ENCODE measurements at regions not wholly inside any gene's neighbourhood (a gene's known extent, or its start where the extent isn't known, plus 50 kb on each side); places are given as distances from the start of the nearest gene placed in this dataset.

DNA sequence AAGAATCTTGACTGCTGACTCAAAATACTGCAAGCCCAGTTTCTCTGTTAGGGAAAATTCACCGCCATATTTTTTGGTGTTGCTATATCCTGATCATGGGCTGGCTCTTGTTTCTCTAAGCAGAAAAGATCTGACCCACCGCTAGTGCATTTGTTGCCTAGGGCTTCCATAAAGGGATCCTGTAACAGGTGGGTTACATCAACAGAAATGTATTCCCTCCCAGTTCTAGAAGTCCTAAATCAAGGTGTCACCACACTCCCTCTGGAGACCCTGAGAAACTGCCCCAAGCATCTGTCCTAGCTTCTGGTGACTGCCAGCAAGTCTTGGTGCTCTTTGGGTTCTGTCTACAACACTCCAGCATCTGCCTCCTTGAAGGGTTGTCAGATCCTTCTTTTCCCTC is 99.7 kb downstream of the MAF start:
- H3K27me3 ChIP-seq (ENCODE audit: control insufficient read depth, insufficient read depth, low read length), result no peaks in the 10 kb centered on the region
- no peak overlapping the region for H3K4me3 ChIP-seq (ENCODE audit: low read depth in 2 of 2, low read length in 2 of 2)
- ATAC-seq (no peak), DNase-seq (ENCODE audit: low read depth, low spot score) (no peak)
- H3K36me3 ChIP-seq (ENCODE audit: control insufficient read depth, insufficient read depth, low read length), result no peaks in the 10 kb centered on the region
- no peaks in the 10 kb centered on the region for H3K9me3 ChIP-seq (ENCODE audit: control insufficient read depth, insufficient read depth, low read depth, low read length)
- no TSS peak for BruUV-seq (replicated peaks)
- TF ChIP-seq, protein P1, sequence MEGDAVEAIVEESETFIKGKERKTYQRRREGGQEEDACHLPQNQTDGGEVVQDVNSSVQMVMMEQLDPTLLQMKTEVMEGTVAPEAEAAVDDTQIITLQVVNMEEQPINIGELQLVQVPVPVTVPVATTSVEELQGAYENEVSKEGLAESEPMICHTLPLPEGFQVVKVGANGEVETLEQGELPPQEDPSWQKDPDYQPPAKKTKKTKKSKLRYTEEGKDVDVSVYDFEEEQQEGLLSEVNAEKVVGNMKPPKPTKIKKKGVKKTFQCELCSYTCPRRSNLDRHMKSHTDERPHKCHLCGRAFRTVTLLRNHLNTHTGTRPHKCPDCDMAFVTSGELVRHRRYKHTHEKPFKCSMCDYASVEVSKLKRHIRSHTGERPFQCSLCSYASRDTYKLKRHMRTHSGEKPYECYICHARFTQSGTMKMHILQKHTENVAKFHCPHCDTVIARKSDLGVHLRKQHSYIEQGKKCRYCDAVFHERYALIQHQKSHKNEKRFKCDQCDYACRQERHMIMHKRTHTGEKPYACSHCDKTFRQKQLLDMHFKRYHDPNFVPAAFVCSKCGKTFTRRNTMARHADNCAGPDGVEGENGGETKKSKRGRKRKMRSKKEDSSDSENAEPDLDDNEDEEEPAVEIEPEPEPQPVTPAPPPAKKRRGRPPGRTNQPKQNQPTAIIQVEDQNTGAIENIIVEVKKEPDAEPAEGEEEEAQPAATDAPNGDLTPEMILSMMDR (IDR thresholded peaks at IDR 0.05), result no peak
- TF ChIP-seq TCF7L2 (IDR thresholded peaks at IDR 0.05; ENCODE audit: low read depth, low read length), result no peak
- ChIA-PET POLR2A (no interaction called here), CTCF (no interaction called here)
- in situ Hi-C loops (cut with HindIII; ENCODE audit: low pct_unique_long_range_greater_than_20kb, low sequenced_read_pairs) (no loop called here), intact Hi-C loops (cut with micrococcal nuclease; ENCODE audit: unreplicated experiment) (no loop called here)
- H3K27ac ChIP-seq (ENCODE audit: low read length), result no peak overlapping the region
- no peaks in the 10 kb centered on the region for H3K4me1 ChIP-seq (ENCODE audit: control insufficient read depth, insufficient read depth, low read length)

DNA sequence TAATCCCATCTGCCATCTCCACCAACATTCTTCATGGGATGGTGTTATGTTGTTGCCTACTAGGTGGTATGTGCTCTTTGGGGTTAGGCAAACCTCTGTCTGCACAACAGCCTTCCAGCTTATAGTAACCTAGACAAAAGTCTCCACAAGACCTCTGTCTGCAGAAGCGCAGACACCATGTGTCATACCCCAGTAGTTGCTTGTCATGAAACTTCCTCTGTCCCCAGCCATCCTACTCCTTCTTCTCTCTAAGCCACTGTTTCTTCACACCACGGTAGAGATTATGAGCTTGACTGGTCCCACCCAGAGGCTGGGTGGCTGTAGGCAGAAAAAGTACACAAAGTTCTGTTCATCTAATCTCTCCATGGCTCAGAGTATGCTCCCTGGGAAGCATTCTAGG is 100.3 kb downstream of the MAF start:
- in situ Hi-C loops (cut with HindIII; ENCODE audit: low pct_unique_long_range_greater_than_20kb, low sequenced_read_pairs) (no loop called here), intact Hi-C loops (cut with micrococcal nuclease; ENCODE audit: unreplicated experiment) (no loop called here)
- Histone ChIP-seq H3K27me3 (ENCODE audit: control insufficient read depth, insufficient read depth, low read length) (no peaks in the 10 kb centered on the region), H3K27ac (ENCODE audit: low read length) (no peak overlapping the region), H3K4me3 (ENCODE audit: low read depth in 2 of 2, low read length in 2 of 2) (no peak overlapping the region), H3K9me3 (ENCODE audit: control insufficient read depth, insufficient read depth, low read depth, low read length) (no peaks in the 10 kb centered on the region), H3K4me1 (ENCODE audit: control insufficient read depth, insufficient read depth, low read length) (no peaks in the 10 kb centered on the region), H3K36me3 (ENCODE audit: control insufficient read depth, insufficient read depth, low read length) (no peaks in the 10 kb centered on the region)
- ATAC-seq (no peak), DNase-seq (ENCODE audit: low read depth, low spot score) (no peak)
- no TSS peak for BruUV-seq (replicated peaks)
- TF ChIP-seq, protein P1 (IDR thresholded peaks at IDR 0.05), result no peak
- TF ChIP-seq TCF7L2 (IDR thresholded peaks at IDR 0.05; ENCODE audit: low read depth, low read length) (no peak), POLR2AphosphoS5 (IDR thresholded peaks at IDR 0.05; ENCODE audit: low read depth, low read length) (no peak), SIN3A (IDR thresholded peaks at IDR 0.05; ENCODE audit: borderline replicate concordance, insufficient read depth, low read depth, low read length) (no peak)
- TF ChIP-seq, protein P2, sequence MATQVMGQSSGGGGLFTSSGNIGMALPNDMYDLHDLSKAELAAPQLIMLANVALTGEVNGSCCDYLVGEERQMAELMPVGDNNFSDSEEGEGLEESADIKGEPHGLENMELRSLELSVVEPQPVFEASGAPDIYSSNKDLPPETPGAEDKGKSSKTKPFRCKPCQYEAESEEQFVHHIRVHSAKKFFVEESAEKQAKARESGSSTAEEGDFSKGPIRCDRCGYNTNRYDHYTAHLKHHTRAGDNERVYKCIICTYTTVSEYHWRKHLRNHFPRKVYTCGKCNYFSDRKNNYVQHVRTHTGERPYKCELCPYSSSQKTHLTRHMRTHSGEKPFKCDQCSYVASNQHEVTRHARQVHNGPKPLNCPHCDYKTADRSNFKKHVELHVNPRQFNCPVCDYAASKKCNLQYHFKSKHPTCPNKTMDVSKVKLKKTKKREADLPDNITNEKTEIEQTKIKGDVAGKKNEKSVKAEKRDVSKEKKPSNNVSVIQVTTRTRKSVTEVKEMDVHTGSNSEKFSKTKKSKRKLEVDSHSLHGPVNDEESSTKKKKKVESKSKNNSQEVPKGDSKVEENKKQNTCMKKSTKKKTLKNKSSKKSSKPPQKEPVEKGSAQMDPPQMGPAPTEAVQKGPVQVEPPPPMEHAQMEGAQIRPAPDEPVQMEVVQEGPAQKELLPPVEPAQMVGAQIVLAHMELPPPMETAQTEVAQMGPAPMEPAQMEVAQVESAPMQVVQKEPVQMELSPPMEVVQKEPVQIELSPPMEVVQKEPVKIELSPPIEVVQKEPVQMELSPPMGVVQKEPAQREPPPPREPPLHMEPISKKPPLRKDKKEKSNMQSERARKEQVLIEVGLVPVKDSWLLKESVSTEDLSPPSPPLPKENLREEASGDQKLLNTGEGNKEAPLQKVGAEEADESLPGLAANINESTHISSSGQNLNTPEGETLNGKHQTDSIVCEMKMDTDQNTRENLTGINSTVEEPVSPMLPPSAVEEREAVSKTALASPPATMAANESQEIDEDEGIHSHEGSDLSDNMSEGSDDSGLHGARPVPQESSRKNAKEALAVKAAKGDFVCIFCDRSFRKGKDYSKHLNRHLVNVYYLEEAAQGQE (IDR thresholded peaks at IDR 0.05; ENCODE audit: insufficient read depth in 1 of 2, low read depth in 2 of 2, low read length in 1 of 2), result no peak
- ChIA-PET POLR2A (no interaction called here), CTCF (no interaction called here)

DNA sequence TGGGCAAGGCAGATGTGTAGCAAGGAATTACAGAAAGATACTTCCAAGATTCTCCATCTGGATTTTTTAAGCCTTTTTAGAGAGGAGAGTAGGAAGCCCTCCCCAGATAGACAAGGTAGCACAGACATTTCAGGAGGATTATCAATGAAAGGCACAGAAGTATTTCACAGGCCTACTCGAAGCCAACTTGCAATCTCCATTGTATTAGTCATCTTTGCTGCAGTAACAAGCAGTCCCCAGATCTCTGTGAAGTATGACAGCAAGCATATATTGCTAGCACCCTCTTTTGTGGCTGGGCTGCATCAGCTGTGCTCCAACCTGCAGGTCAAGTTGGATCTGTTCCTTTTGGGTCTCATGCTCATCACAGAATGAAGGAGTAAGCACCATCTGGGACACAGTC is 101.6 kb downstream of the MAF start:
- Histone ChIP-seq H3K27me3 (ENCODE audit: control insufficient read depth, insufficient read depth, low read length) (no peaks in the 10 kb centered on the region), H3K27ac (ENCODE audit: low read length) (no peak overlapping the region), H3K36me3 (ENCODE audit: control insufficient read depth, insufficient read depth, low read length) (no peaks in the 10 kb centered on the region), H3K9me3 (ENCODE audit: control insufficient read depth, insufficient read depth, low read depth, low read length) (no peaks in the 10 kb centered on the region), H3K4me1 (ENCODE audit: control insufficient read depth, insufficient read depth, low read length) (no peaks in the 10 kb centered on the region), H3K4me3 (ENCODE audit: low read depth in 2 of 2, low read length in 2 of 2) (no peak overlapping the region)
- ATAC-seq, result no peak
- ChIA-PET CTCF (no interaction called here), POLR2A (no interaction called here)
- TF ChIP-seq, protein P1 (IDR thresholded peaks at IDR 0.05), result no peak
- no peak for TF ChIP-seq POLR2AphosphoS5 (IDR thresholded peaks at IDR 0.05; ENCODE audit: low read depth, low read length)
- TF ChIP-seq TCF7L2 (IDR thresholded peaks at IDR 0.05; ENCODE audit: low read depth, low read length), result no peak
- TF ChIP-seq, protein P2 (IDR thresholded peaks at IDR 0.05; ENCODE audit: insufficient read depth in 1 of 2, low read depth in 2 of 2, low read length in 1 of 2), result no peak
- no peak for TF ChIP-seq SIN3A (IDR thresholded peaks at IDR 0.05; ENCODE audit: borderline replicate concordance, insufficient read depth, low read depth, low read length)
- DNase-seq (ENCODE audit: low read depth, low spot score), result no peak
- intact Hi-C loops (cut with micrococcal nuclease; ENCODE audit: unreplicated experiment) (no loop called here), in situ Hi-C loops (cut with HindIII; ENCODE audit: low pct_unique_long_range_greater_than_20kb, low sequenced_read_pairs) (no loop called here)
- BruUV-seq (replicated peaks), result no TSS peak
